ENCODE measurements at regions not wholly inside any gene's neighbourhood (a gene's known extent, or its start where the extent isn't known, plus 50 kb on each side); places are given as distances from the start of the nearest gene placed in this dataset.
A peak's percentile ranks its signal among the peaks of the same experiment; 100 is the strongest.

GRCh38 chr3:31185062-31185357 lies 290.5 kb upstream of the GADL1 start:
- Histone ChIP-seq H3K9ac (ENCODE audit: low read length) (no peak overlapping the region), H3K4me1 (ENCODE audit: insufficient read depth, low read length) (no peaks in the 10 kb centered on the region), H2AFZ (ENCODE audit: low read depth, low read length) (no peak overlapping the region), H4K20me1 (ENCODE audit: insufficient read depth, low read length) (no peaks in the 10 kb centered on the region), H3K27ac (ENCODE audit: low read depth, low read length) (no peak overlapping the region), H3K4me3 (ENCODE audit: insufficient read depth, low read depth, low read length) (no peak overlapping the region), H3K36me3 (ENCODE audit: insufficient read depth, low read length) (no peaks in the 10 kb centered on the region), H3K27me3 (ENCODE audit: insufficient read depth, low read length) (no peaks in the 10 kb centered on the region), H3K79me2 (ENCODE audit: insufficient read depth, low read length) (no peaks in the 10 kb centered on the region), H3K4me2 (ENCODE audit: low read length) (no peak overlapping the region), H3K9me3 (ENCODE audit: insufficient read depth, low read depth, low read length) (no peaks in the 10 kb centered on the region)
- no peaks in the 10 kb centered on the region for H3K36me3 Mint-ChIP-seq (ENCODE audit: low read depth, unreplicated experiment)
- H3K27ac Mint-ChIP-seq (ENCODE audit: unreplicated experiment), result peak overlapping the region; percentile 66
- DNase-seq (ENCODE audit: low read depth), result peak; percentile 56
- H3K4me3 Mint-ChIP-seq (ENCODE audit: unreplicated experiment), result no peak overlapping the region
- no peak for TF ChIP-seq EZH2 (IDR thresholded peaks at IDR 0.05; ENCODE audit: insufficient read depth, low read length)
- no peak for TF ChIP-seq CTCF (IDR thresholded peaks at IDR 0.05; ENCODE audit: insufficient read depth, low read depth, low read length)
- no peaks in the 10 kb centered on the region for H3K27me3 Mint-ChIP-seq (ENCODE audit: low read depth, unreplicated experiment)
- no peak for FAIRE-seq
- no peaks in the 10 kb centered on the region for H3K9me3 Mint-ChIP-seq (ENCODE audit: unreplicated experiment)
- peaks cover 13% of the 10 kb centered on the region for H3K4me1 Mint-ChIP-seq (ENCODE audit: low read depth, unreplicated experiment)

- Mint-ChIP-seq H3K9me3 (ENCODE audit: unreplicated experiment) (no peaks in the 10 kb centered on the region), H3K27me3 (ENCODE audit: low read depth, unreplicated experiment) (no peaks in the 10 kb centered on the region), H3K36me3 (ENCODE audit: low read depth, unreplicated experiment) (no peaks in the 10 kb centered on the region), H3K4me1 (ENCODE audit: low read depth, unreplicated experiment) (peaks cover 13% of the 10 kb centered on the region), H3K27ac (ENCODE audit: unreplicated experiment) (no peak overlapping the region), H3K4me3 (ENCODE audit: unreplicated experiment) (no peak overlapping the region)
- no peak overlapping the region for H3K9ac ChIP-seq (ENCODE audit: low read length)
- H3K27ac ChIP-seq (ENCODE audit: low read depth, low read length), result no peak overlapping the region
- FAIRE-seq (no peak), DNase-seq (ENCODE audit: low read depth) (no peak)
- no peak overlapping the region for H3K4me3 ChIP-seq (ENCODE audit: insufficient read depth, low read depth, low read length)
- no peaks in the 10 kb centered on the region for H3K4me1 ChIP-seq (ENCODE audit: insufficient read depth, low read length)
- H3K27me3 ChIP-seq (ENCODE audit: insufficient read depth, low read length), result no peaks in the 10 kb centered on the region
- H4K20me1 ChIP-seq (ENCODE audit: insufficient read depth, low read length), result no peaks in the 10 kb centered on the region
- no peak overlapping the region for H3K4me2 ChIP-seq (ENCODE audit: low read length)
- no peaks in the 10 kb centered on the region for H3K9me3 ChIP-seq (ENCODE audit: insufficient read depth, low read depth, low read length)
- H2AFZ ChIP-seq (ENCODE audit: low read depth, low read length), result no peak overlapping the region
- H3K79me2 ChIP-seq (ENCODE audit: insufficient read depth, low read length), result no peaks in the 10 kb centered on the region
- TF ChIP-seq CTCF (IDR thresholded peaks at IDR 0.05; ENCODE audit: insufficient read depth, low read depth, low read length) (no peak), EZH2 (IDR thresholded peaks at IDR 0.05; ENCODE audit: insufficient read depth, low read length) (no peak)
- no peaks in the 10 kb centered on the region for H3K36me3 ChIP-seq (ENCODE audit: insufficient read depth, low read length)
These were observed 291.6 kb upstream of the GADL1 start for GRCh38 chr3:31186041-31186440.

- Histone ChIP-seq H3K27ac (ENCODE audit: low read depth, low read length) (no peak overlapping the region), H3K79me2 (ENCODE audit: insufficient read depth, low read length) (no peaks in the 10 kb centered on the region), H2AFZ (ENCODE audit: low read depth, low read length) (no peak overlapping the region), H3K4me2 (ENCODE audit: low read length) (no peak overlapping the region), H3K4me3 (ENCODE audit: insufficient read depth, low read depth, low read length) (no peak overlapping the region), H3K27me3 (ENCODE audit: insufficient read depth, low read length) (no peaks in the 10 kb centered on the region), H3K9me3 (ENCODE audit: insufficient read depth, low read depth, low read length) (no peaks in the 10 kb centered on the region), H3K9ac (ENCODE audit: low read length) (no peak overlapping the region), H3K4me1 (ENCODE audit: insufficient read depth, low read length) (no peaks in the 10 kb centered on the region), H3K36me3 (ENCODE audit: insufficient read depth, low read length) (no peaks in the 10 kb centered on the region), H4K20me1 (ENCODE audit: insufficient read depth, low read length) (no peaks in the 10 kb centered on the region)
- no peak for DNase-seq (ENCODE audit: low read depth)
- H3K9me3 Mint-ChIP-seq (ENCODE audit: unreplicated experiment), result no peaks in the 10 kb centered on the region
- no peak overlapping the region for H3K4me3 Mint-ChIP-seq (ENCODE audit: unreplicated experiment)
- no peak overlapping the region for H3K27ac Mint-ChIP-seq (ENCODE audit: unreplicated experiment)
- peaks cover 2% of the 10 kb centered on the region for H3K27me3 Mint-ChIP-seq (ENCODE audit: low read depth, unreplicated experiment)
- TF ChIP-seq CTCF (IDR thresholded peaks at IDR 0.05; ENCODE audit: insufficient read depth, low read depth, low read length) (no peak), EZH2 (IDR thresholded peaks at IDR 0.05; ENCODE audit: insufficient read depth, low read length) (no peak)
- no peaks in the 10 kb centered on the region for H3K36me3 Mint-ChIP-seq (ENCODE audit: low read depth, unreplicated experiment)
- no peak for FAIRE-seq
- H3K4me1 Mint-ChIP-seq (ENCODE audit: low read depth, unreplicated experiment), result peaks cover 13% of the 10 kb centered on the region
These were observed 292.9 kb upstream of the GADL1 start for GRCh38 chr3:31187380-31187779.
